ENCODE measurements at regions not wholly inside any gene's neighbourhood (a gene's known extent, or its start where the extent isn't known, plus 50 kb on each side); places are given as distances from the start of the nearest gene placed in this dataset.

DNA sequence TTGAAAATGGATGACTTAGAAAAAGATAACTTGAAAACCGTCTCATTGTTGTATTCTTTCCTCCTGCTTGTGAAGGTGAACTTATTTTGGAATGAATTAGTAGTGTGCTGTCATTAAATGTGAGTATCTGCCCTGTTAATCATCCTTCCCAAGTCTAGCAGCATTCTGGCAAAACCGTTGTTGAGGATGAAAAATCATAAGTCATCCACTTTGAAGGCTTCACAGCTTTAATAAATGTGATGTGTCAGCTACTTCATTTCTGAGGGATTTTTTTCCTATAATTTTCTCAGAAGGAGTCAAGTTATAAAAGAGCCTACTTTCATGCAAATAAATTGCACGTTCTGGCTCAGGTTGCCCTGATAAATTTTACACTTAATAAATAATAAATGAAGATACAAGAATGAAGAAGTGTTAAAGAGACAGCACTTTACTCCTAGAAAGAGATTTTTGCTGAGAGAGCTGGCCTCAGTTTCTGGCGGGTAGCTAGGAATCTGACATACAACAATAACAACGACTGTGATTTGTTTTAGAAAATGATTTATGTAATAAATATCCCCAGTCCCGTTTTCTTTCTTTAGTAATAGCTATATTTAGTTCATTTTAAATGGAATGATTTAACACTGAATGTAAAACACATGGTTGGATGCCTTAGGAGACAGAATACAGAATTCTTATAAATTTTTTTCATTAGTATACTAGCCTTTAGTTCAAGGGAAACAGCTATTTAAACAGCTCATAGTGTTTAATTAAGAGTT, 516.5 kb upstream of the KLF6 start:
- H3K4me3 Mint-ChIP-seq = no peak overlapping the region
- H3K4me1 Mint-ChIP-seq (ENCODE audit: low read depth) = no peaks in the 10 kb centered on the region
- DNase-seq (ENCODE audit: low spot score) = no peak
- H3K27ac Mint-ChIP-seq = no peak overlapping the region
- H3K36me3 Mint-ChIP-seq (ENCODE audit: low read depth) = no peaks in the 10 kb centered on the region
- H3K9me3 Mint-ChIP-seq = no peaks in the 10 kb centered on the region
- peaks cover 20% of the 10 kb centered on the region for H3K27me3 Mint-ChIP-seq (ENCODE audit: low read depth)

GRCh38 chr10:4296161-4296560, 511.2 kb upstream of the KLF6 start:
- no peaks in the 10 kb centered on the region for H3K9me3 Mint-ChIP-seq
- H3K4me1 Mint-ChIP-seq (ENCODE audit: low read depth) = no peaks in the 10 kb centered on the region
- no peak for DNase-seq (ENCODE audit: low spot score)
- no peaks in the 10 kb centered on the region for H3K36me3 Mint-ChIP-seq (ENCODE audit: low read depth)
- peaks cover 5% of the 10 kb centered on the region for H3K27me3 Mint-ChIP-seq (ENCODE audit: low read depth)
- H3K27ac Mint-ChIP-seq = no peak overlapping the region
- no peak overlapping the region for H3K4me3 Mint-ChIP-seq

DNA sequence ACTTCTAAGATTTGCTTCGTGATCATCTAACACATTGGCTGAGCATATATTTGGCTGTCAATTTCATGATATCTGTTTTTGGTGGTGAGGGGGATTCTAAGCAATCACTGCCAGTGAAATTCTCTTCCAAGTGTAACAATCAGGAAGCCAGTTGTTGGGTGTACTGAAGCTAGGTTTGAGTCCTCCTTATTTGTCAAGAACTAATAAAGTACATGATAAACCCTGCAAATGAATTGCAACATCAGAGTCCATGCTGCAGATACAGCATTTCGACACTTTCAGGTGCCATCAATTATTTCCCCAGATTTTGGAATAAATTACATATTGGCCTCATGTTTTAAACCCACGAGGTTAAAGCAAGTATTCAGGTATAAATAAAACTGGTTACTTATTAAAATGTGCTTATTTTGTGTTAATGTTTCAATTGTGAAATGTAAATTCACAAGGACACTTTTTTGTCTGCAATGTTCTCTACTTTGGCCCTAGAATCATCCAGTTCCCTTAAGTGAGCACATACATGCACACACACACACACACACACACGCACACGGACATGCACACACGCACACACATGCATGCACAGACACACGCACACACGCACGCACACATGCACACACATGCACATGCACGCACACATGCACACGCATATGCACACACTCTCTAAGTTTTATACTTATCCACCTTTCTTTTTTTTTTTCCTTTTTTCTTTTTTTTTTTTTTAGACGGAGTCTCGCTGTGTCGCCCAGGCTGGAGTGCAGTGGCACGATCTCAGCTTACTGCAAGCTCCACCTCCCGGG, 510.2 kb upstream of the KLF6 start:
- H3K27me3 Mint-ChIP-seq (ENCODE audit: low read depth) = peaks cover 6% of the 10 kb centered on the region
- H3K4me1 Mint-ChIP-seq (ENCODE audit: low read depth) = no peaks in the 10 kb centered on the region
- no peaks in the 10 kb centered on the region for H3K36me3 Mint-ChIP-seq (ENCODE audit: low read depth)
- no peaks in the 10 kb centered on the region for H3K9me3 Mint-ChIP-seq
- no peak for DNase-seq (ENCODE audit: low spot score)
- H3K4me3 Mint-ChIP-seq = no peak overlapping the region
- H3K27ac Mint-ChIP-seq = no peak overlapping the region

DNA sequence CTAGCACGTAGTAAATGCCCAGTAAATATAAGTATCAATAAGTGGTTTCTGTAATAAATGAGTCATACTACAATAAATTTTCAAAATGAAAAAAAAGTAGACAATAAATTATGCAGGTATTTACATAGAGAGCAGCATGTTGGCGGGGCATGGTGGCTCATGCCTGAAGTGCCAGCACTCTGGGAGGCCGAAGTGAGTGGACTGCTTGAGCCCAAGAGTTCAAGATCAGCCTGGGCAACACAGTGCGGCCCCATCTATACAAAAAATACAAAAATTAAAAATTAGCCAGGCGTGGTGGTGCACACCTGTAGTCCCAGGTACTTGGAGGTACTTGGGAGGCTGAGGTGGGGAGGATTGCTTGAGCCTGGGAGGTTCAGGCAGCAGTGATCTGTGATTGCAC, 509.3 kb upstream of the KLF6 start:
- Mint-ChIP-seq H3K27me3 (ENCODE audit: low read depth) (peaks cover 5% of the 10 kb centered on the region), H3K9me3 (no peaks in the 10 kb centered on the region), H3K4me3 (no peak overlapping the region), H3K4me1 (ENCODE audit: low read depth) (no peaks in the 10 kb centered on the region), H3K27ac (no peak overlapping the region), H3K36me3 (ENCODE audit: low read depth) (no peaks in the 10 kb centered on the region)
- no peak for DNase-seq (ENCODE audit: low spot score)

DNA sequence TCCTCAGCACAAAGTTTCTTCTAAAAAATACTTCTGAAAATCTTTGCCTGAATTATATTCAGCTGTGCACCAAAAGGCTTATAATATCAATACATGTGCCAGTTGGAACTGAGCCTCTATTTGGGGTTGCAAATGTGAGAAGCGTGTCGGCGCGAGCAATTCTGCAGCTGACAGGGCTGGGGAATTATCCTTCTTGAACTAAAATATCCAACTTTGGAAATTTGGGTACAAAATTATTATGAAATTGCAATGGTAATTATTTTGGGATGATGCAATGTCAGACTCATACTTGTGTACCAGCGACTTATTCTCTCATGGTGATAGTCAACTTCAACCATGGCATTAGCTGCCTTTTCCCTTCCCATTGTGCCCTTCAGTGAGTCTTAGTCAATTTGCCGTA, 507.0 kb upstream of the KLF6 start:
- Mint-ChIP-seq H3K4me3 (no peak overlapping the region), H3K27ac (no peak overlapping the region), H3K4me1 (ENCODE audit: low read depth) (no peaks in the 10 kb centered on the region), H3K9me3 (no peaks in the 10 kb centered on the region), H3K27me3 (ENCODE audit: low read depth) (peaks cover 2% of the 10 kb centered on the region), H3K36me3 (ENCODE audit: low read depth) (no peaks in the 10 kb centered on the region)
- DNase-seq (ENCODE audit: low spot score) = no peak

- Mint-ChIP-seq H3K4me3 (no peak overlapping the region), H3K36me3 (ENCODE audit: low read depth) (no peaks in the 10 kb centered on the region), H3K27me3 (ENCODE audit: low read depth) (peaks cover 3% of the 10 kb centered on the region), H3K9me3 (no peaks in the 10 kb centered on the region), H3K4me1 (ENCODE audit: low read depth) (peaks cover 3% of the 10 kb centered on the region), H3K27ac (no peak overlapping the region)
- DNase-seq (ENCODE audit: low spot score) = no peak
Measured at GRCh38 chr10:4285121-4285520, 500.1 kb upstream of the KLF6 start.

GRCh38 chr10:4283846-4284610, 499.0 kb upstream of the KLF6 start:
- no peaks in the 10 kb centered on the region for H3K36me3 Mint-ChIP-seq (ENCODE audit: low read depth)
- H3K27me3 Mint-ChIP-seq (ENCODE audit: low read depth) = peaks cover 3% of the 10 kb centered on the region
- H3K9me3 Mint-ChIP-seq = no peaks in the 10 kb centered on the region
- no peak for DNase-seq (ENCODE audit: low spot score)
- H3K27ac Mint-ChIP-seq = no peak overlapping the region
- H3K4me3 Mint-ChIP-seq = no peak overlapping the region
- H3K4me1 Mint-ChIP-seq (ENCODE audit: low read depth) = peaks cover 3% of the 10 kb centered on the region

DNA sequence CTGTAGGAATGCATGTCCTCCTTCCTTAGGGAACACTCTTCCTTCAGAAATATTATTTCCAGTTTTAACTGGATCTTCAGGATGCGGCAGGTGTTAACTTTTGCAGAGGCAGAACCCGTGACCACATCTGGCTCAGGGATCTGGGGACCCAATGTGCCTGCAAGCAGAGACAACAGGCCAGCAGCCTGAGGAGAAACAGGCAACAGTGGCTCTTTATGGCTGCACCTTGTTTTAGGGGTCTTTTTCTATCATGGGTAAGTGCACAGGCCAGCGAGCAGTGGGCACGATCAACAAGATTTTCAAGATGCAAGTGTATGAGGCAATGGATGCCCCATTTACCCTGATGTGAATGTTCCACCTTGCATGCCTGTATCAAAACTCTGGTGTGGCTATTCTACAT, 497.5 kb upstream of the KLF6 start:
- DNase-seq (ENCODE audit: low spot score) = no peak
- Mint-ChIP-seq H3K27ac (no peak overlapping the region), H3K4me3 (no peak overlapping the region), H3K9me3 (no peaks in the 10 kb centered on the region), H3K27me3 (ENCODE audit: low read depth) (peaks cover 3% of the 10 kb centered on the region), H3K36me3 (ENCODE audit: low read depth) (no peaks in the 10 kb centered on the region), H3K4me1 (ENCODE audit: low read depth) (peaks cover 3% of the 10 kb centered on the region)

GRCh38 chr10:4281190-4281825, 496.3 kb upstream of the KLF6 start:
- no peak overlapping the region for H3K27ac Mint-ChIP-seq
- H3K4me1 Mint-ChIP-seq (ENCODE audit: low read depth) = peaks cover 3% of the 10 kb centered on the region
- peaks cover 6% of the 10 kb centered on the region for H3K27me3 Mint-ChIP-seq (ENCODE audit: low read depth)
- no peaks in the 10 kb centered on the region for H3K9me3 Mint-ChIP-seq
- H3K4me3 Mint-ChIP-seq = no peak overlapping the region
- H3K36me3 Mint-ChIP-seq (ENCODE audit: low read depth) = no peaks in the 10 kb centered on the region
- no peak for DNase-seq (ENCODE audit: low spot score)

GRCh38 chr10:4280461-4281189, 495.6 kb upstream of the KLF6 start:
- no peak for DNase-seq (ENCODE audit: low spot score)
- Mint-ChIP-seq H3K4me1 (ENCODE audit: low read depth) (peaks cover 3% of the 10 kb centered on the region), H3K36me3 (ENCODE audit: low read depth) (no peaks in the 10 kb centered on the region), H3K4me3 (no peak overlapping the region), H3K27ac (no peak overlapping the region), H3K27me3 (ENCODE audit: low read depth) (peaks cover 6% of the 10 kb centered on the region), H3K9me3 (no peaks in the 10 kb centered on the region)

GRCh38 chr10:4279655-4280054, 494.6 kb upstream of the KLF6 start:
- Mint-ChIP-seq H3K4me1 (ENCODE audit: low read depth) (no peaks in the 10 kb centered on the region), H3K36me3 (ENCODE audit: low read depth) (no peaks in the 10 kb centered on the region), H3K27ac (no peak overlapping the region), H3K9me3 (no peaks in the 10 kb centered on the region), H3K27me3 (ENCODE audit: low read depth) (peaks cover 6% of the 10 kb centered on the region), H3K4me3 (no peak overlapping the region)
- no peak for DNase-seq (ENCODE audit: low spot score)

DNA sequence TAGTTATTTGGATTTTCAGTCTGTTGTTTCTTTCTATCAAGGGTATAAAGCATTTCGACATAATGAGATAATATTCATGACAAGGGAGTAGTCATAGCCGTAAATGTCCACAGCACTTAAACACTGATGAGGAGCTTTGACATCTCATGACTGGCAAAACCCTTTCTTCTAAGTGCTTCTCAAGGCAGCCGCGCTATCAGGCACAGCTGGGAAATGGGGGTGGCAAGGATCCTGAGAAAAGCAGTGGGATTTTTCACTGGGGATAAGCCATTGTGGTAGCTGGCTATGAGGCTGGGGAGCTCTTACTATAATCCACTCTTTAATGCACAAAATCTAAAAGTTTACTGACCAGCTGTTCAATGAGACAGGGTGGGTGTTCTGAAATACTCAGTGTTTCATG, 493.2 kb upstream of the KLF6 start:
- Mint-ChIP-seq H3K36me3 (ENCODE audit: low read depth) (no peaks in the 10 kb centered on the region), H3K27me3 (ENCODE audit: low read depth) (peaks cover 6% of the 10 kb centered on the region), H3K27ac (no peak overlapping the region), H3K4me3 (no peak overlapping the region), H3K4me1 (ENCODE audit: low read depth) (no peaks in the 10 kb centered on the region), H3K9me3 (no peaks in the 10 kb centered on the region)
- no peak for DNase-seq (ENCODE audit: low spot score)

- no peaks in the 10 kb centered on the region for H3K4me1 Mint-ChIP-seq (ENCODE audit: low read depth)
- H3K4me3 Mint-ChIP-seq = no peak overlapping the region
- H3K9me3 Mint-ChIP-seq = no peaks in the 10 kb centered on the region
- H3K27me3 Mint-ChIP-seq (ENCODE audit: low read depth) = peaks cover 5% of the 10 kb centered on the region
- no peak overlapping the region for H3K27ac Mint-ChIP-seq
- H3K36me3 Mint-ChIP-seq (ENCODE audit: low read depth) = no peaks in the 10 kb centered on the region
- DNase-seq (ENCODE audit: low spot score) = no peak
Measured at GRCh38 chr10:4276151-4276550, 491.1 kb upstream of the KLF6 start.
